ENCODE measurements at regions not wholly inside any gene's neighbourhood (a gene's known extent, or its start where the extent isn't known, plus 50 kb on each side); places are given as distances from the start of the nearest gene placed in this dataset.

DNA sequence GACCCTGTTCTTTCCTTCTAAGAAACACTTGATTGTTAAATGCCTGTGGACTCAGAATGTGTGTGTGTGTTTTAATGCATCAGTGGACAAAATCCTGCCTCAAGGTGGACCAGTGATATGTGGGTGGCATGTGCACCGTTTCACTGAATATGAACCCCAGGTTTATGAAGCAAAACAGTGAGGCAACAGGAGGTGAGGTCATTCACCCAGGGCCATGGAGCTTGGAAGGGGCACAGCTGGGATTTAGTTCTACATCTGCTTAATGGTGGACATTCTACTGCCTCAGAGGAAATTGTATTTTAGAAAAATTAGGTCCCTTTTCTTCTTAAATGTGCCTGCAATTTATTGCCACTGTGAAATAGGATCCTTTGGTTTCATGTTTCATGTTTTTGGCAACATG lies 549.5 kb upstream of the EEF2KMT start:
- in situ Hi-C loops (cut with MboI; ENCODE audit: low pct_unique_long_range_greater_than_20kb in 2 of 9, low sequenced_read_pairs in 9 of 9, unreplicated experiment in 9 of 9), result no loop called here
- ATAC-seq (replicated peaks in 6 of 8), result no peak
- Histone ChIP-seq H3K27ac (no peak overlapping the region), H3K4me3 (no peak overlapping the region), H3K4me1 (replicated peaks in 1 of 2) (peaks cover 0 to 34% of the 10 kb centered on the region in 2 donors)
- 0 to 67% (median 29%) methylated on average over 1 of the region's 1 CpG; no CpG with 5 or more reads in 5 of the 10 experiments for WGBS, 10 experiments

DNA sequence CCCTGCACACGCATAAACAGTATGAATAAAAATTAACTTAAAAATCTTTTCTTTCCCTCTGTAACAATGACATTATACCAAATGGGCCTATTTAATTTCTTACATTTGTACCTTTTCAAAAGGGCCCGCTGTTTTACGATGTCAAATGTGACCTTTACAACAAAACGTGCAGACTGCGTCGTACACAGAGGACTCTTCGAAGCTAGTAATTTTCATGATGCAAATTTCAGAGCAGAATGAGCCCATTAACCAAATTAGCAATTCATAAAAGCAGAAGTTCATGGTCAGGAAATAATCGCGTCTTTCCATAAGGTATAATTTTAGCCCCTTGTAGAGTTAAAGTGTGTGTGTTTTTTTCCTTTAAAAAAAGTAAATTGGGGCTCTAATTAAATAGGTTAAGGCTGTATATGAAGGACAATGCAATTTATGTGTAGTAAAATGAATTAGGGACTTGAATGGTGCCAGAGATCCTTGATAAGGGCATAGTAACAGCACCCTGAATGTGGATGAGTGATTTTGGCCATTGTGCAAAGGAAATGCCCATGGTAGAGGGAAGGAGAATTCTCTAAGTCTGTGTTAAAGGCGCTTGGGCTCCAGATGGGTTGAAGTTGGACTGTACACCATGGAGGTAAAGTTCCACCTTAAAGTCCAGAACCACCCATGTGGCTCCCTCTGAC lies 546.4 kb upstream of the EEF2KMT start:
- Histone ChIP-seq H3K27ac (no peak overlapping the region), H3K4me3 (no peak overlapping the region), H3K4me1 (replicated peaks in 1 of 2) (peaks cover 0 to 35% of the 10 kb centered on the region in 2 donors)
- ATAC-seq (replicated peaks in 6 of 8), result no peak
- 10 to 100% (median 76%) methylated on average over 2 to 10 of the region's 10 CpGs for WGBS, 10 experiments
- in situ Hi-C loops (cut with MboI; ENCODE audit: low pct_unique_long_range_greater_than_20kb in 2 of 9, low sequenced_read_pairs in 9 of 9, unreplicated experiment in 9 of 9), result no loop called here

DNA sequence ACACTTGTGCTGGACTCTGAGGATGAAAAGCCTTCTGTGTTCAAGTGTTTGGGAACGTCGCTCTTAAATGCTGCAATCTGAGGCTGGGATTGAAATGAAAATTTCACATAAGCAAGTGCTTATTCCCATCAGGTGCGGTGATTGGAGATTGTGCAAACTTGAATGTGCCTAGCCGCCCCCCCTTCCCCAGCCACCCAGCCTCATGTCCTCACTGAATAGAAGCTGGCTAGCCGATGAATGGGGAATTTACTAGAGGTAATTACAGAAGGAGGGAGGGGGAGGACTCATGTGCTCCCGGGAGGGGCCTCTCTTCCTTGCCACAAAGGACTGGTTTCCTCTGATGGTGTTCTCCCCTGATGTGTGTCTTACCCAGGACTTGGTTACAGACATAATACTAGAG lies 544.8 kb upstream of the EEF2KMT start:
- 0 to 80% (median 45%) methylated on average over 1 to 2 of the region's 6 CpGs; no CpG with 5 or more reads in 6 of the 10 experiments for whole genome bisulfite sequencing, 10 experiments
- Histone ChIP-seq H3K4me1 (replicated peaks in 1 of 2) (peaks cover 0 to 35% of the 10 kb centered on the region in 2 donors), H3K27ac (no peak overlapping the region), H3K4me3 (no peak overlapping the region)
- ATAC-seq (replicated peaks in 6 of 8), result peak in 2 of 8 experiments; percentile 71 to 77
- in situ Hi-C loops (cut with MboI; ENCODE audit: low pct_unique_long_range_greater_than_20kb in 2 of 9, low sequenced_read_pairs in 9 of 9, unreplicated experiment in 9 of 9), result no loop called here

DNA sequence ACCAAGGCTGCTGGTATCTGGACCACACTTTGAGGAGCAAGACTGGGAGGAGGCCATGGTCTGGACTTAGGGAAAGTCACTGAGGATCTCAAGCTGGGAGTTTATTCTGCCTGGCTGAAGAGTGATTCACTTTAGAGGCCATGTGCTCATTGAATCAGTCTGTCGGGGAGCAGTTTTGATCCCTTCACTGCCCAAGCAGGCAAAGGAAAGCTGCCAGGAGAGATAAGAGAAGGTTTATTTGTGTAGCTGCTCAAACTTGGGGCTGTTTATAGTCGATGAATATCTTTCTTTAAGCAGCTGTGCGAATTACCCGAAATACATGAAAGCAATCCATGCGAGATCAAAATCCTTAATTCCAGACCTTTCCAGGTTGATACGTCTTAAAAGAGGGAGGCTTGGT lies 544.4 kb upstream of the EEF2KMT start:
- Histone ChIP-seq H3K4me1 (replicated peaks in 1 of 2) (peaks cover 0 to 39% of the 10 kb centered on the region in 2 donors), H3K27ac (no peak overlapping the region), H3K4me3 (no peak overlapping the region)
- ATAC-seq (replicated peaks in 6 of 8), result no peak
- 33 to 100% (median 67%) methylated on average over 1 to 6 of the region's 6 CpGs for WGBS, 10 experiments
- in situ Hi-C loops (cut with MboI; ENCODE audit: low pct_unique_long_range_greater_than_20kb in 2 of 9, low sequenced_read_pairs in 9 of 9, unreplicated experiment in 9 of 9), result no loop called here

DNA sequence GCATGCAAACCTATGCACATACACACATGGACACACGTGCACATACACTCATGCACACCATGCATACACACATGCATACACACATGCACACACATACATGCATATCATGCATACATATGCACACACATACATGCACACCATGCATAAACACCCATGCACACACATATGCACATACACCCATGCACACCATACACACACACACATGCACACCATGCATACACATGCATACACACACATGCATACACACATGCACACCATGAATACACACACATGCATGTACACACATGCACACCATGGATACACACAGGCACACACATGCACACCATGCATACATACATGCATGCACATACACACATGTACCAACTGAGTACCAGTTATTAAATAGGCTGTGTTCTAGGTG lies 543.3 kb upstream of the EEF2KMT start:
- no peak for ATAC-seq (replicated peaks in 6 of 8)
- H3K4me3 ChIP-seq, result no peak overlapping the region
- WGBS, 10 experiments, result 71 to 100% methylated on average over 1 of the region's 1 CpG; no CpG with 5 or more reads in 8 of the 10 experiments
- H3K27ac ChIP-seq, result no peak overlapping the region
- H3K4me1 ChIP-seq (replicated peaks in 1 of 2), result peaks cover 0 to 43% of the 10 kb centered on the region in 2 donors
- in situ Hi-C loops (cut with MboI; ENCODE audit: low pct_unique_long_range_greater_than_20kb in 2 of 9, low sequenced_read_pairs in 9 of 9, unreplicated experiment in 9 of 9), result no loop called here

DNA sequence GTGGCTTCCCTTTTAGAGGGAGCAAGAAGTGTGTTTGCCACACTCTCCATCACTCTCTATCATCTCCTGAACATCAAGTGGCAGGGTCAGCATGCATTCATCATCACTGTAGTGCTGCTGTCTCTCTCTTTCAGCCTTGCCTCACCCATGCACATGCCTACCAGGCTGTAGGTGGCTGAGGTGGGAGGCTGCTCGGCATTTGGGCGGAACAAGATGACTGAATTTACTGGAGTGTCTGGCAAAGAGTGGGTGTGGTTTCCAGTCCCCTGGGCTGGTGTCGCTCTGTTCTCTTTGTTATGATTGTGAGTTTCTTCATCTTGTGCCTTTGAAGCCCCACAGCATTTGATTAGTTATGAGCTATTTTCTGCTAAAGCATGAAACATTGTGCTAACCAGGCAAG lies 541.9 kb upstream of the EEF2KMT start:
- 60 to 100% (median 80%) methylated on average over 1 to 3 of the region's 3 CpGs; no CpG with 5 or more reads in 3 of the 10 experiments for WGBS, 10 experiments
- peaks cover 0 to 43% of the 10 kb centered on the region in 2 donors for H3K4me1 ChIP-seq (replicated peaks in 1 of 2)
- no peak overlapping the region for H3K27ac ChIP-seq
- ATAC-seq (replicated peaks in 6 of 8), result no peak
- no peak overlapping the region for H3K4me3 ChIP-seq
- in situ Hi-C loops (cut with MboI; ENCODE audit: low pct_unique_long_range_greater_than_20kb in 2 of 9, low sequenced_read_pairs in 9 of 9, unreplicated experiment in 9 of 9), result no loop called here

DNA sequence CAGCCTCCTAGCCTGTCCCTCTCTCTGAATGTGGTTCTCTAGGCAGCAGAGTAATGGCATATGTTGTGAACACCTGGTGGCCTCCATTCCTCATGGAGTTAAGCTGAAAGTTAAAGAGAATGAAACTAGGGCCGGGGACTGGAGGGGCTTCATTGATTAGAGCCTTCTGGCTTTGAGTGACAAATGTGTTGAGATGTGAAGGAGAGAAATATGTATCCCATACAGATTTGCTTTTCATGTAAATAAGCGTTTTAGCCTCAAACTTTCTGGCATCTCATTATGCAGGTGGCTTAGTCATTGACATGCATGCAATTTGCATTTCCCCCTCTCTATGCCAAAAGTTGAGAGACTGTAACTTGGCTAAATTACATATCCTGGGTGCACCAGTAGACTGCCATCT lies 537.7 kb upstream of the EEF2KMT start:
- WGBS, 10 experiments, result 0 to 61% (median 31%) methylated on average over 1 to 2 of the region's 2 CpGs; no CpG with 5 or more reads in 2 of the 10 experiments

DNA sequence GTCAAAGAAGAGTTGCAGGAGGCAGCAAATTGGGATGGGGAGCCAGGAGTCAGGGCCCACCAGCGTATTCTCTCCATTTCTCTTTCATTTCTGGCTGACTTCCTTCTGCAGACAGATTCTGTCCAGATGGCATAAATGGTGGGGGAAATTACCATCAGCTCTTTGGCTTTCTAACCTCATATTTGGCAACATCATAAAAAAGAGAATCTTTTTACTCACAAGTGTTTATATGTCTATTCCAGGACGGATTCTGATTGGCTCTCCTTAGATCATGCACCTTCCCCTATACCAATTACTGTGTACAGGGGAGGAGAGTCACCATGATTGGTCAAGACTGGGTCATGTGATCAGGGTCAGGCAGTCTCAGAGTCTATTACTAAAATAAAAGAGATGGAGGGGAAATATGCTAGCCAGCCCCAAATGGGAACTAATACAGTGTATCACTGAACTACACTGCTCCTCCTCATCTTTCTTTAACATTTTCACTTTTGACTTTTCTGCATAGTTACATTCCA lies 537.1 kb upstream of the EEF2KMT start:
- no peak overlapping the region for H3K27ac ChIP-seq
- in situ Hi-C loops (cut with MboI; ENCODE audit: low pct_unique_long_range_greater_than_20kb in 2 of 9, low sequenced_read_pairs in 9 of 9, unreplicated experiment in 9 of 9), result no loop called here
- peaks cover 0 to 13% of the 10 kb centered on the region in 2 donors for H3K4me1 ChIP-seq (replicated peaks in 1 of 2)
- no peak for ATAC-seq (replicated peaks in 6 of 8)
- 0 to 100% (median 52%) methylated on average over 1 to 2 of the region's 2 CpGs; no CpG with 5 or more reads in 2 of the 10 experiments for WGBS, 10 experiments
- no peak overlapping the region for H3K4me3 ChIP-seq

More for the DNA sequence above, 537.7 kb upstream of the EEF2KMT start:
- Histone ChIP-seq H3K27ac (no peak overlapping the region), H3K4me1 (replicated peaks in 1 of 2) (peaks cover 0 to 19% of the 10 kb centered on the region in 2 donors), H3K4me3 (no peak overlapping the region)
- in situ Hi-C loops (cut with MboI; ENCODE audit: low pct_unique_long_range_greater_than_20kb in 2 of 9, low sequenced_read_pairs in 9 of 9, unreplicated experiment in 9 of 9), result no loop called here
- ATAC-seq (replicated peaks in 6 of 8), result no peak

DNA sequence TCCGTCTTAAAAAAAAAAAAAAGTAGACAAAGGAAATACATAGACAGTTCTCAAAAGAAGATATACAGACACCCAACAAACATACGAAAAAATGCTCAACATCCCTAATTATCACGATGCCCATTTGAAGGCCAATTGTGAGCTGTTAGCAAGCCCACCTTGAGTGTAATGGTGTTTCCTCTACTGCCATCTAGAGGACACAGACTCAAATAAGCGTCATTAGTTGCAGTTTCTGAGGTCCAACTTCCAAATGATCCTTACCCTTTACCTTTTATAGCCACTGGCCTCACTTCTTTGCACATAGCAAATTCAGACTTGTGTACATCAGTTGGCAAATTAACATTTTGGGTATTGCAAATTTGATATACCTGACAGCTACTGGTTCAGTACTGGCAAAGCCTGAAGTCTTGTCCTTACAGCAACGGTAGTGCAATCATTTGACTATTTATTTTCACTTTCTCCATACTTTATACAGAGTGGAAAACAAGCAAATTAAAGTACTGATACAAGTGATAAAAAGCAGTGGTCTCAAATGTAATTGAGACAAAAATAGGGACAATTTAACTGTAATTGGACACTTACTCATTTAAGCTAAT lies 536.3 kb upstream of the EEF2KMT start:
- Histone ChIP-seq H3K27ac (no peak overlapping the region), H3K4me3 (no peak overlapping the region), H3K4me1 (replicated peaks in 1 of 2) (peaks cover 0 to 8% of the 10 kb centered on the region in 2 donors)
- WGBS, 10 experiments, result 0 to 100% (median 26%) methylated on average over 1 to 4 of the region's 5 CpGs
- in situ Hi-C loops (cut with MboI; ENCODE audit: low pct_unique_long_range_greater_than_20kb in 2 of 9, low sequenced_read_pairs in 9 of 9, unreplicated experiment in 9 of 9), result no loop called here
- peak in 2 of 8 experiments; percentile 25 to 31 for ATAC-seq (replicated peaks in 6 of 8)

DNA sequence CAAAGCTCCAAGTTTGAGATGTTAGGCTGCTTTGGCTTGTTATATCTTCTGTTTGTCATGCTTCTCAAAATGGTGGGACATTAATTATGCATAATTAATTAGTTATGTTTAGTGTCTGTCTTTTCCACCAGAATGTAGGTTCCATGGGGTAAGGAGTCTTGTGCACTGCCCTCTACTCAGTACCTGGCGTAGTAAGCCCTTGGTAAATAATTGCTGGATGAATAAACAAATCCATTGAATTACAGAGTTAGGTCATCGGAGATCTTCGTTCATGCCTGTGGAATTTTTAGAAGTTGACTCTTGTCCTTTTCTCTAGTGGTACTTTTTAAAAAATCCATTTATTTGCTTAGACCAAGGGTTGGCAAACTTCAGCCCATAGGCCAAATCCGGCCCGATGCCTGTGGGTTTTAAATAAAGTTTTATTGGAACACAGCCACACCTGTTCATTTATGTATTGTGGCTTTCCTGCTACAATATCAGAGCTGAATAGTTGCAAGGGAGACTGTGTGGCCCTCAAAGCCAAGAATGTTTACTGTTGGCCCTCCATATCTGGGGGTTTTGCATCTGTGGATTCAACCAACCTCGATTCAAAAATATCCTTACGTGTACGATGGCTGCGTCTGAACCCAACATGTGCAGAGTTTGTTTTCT lies 524.8 kb upstream of the EEF2KMT start:
- Histone ChIP-seq H3K4me3 (no peak overlapping the region), H3K4me1 (replicated peaks in 1 of 2) (peaks cover 0 to 6% of the 10 kb centered on the region in 2 donors), H3K27ac (no peak overlapping the region)
- 19 to 100% (median 83%) methylated on average over 2 to 9 of the region's 9 CpGs; no CpG with 5 or more reads in 1 of the 10 experiments for WGBS, 10 experiments
- ATAC-seq (replicated peaks in 6 of 8), result no peak
- in situ Hi-C loops (cut with MboI; ENCODE audit: low pct_unique_long_range_greater_than_20kb in 2 of 9, low sequenced_read_pairs in 9 of 9, unreplicated experiment in 9 of 9), result loop anchor here in 3 of 9 experiments (25.0 kb wide), 2 partner anchors 110 to 385 kb away; no protein-coding TSS in a partner anchor

DNA sequence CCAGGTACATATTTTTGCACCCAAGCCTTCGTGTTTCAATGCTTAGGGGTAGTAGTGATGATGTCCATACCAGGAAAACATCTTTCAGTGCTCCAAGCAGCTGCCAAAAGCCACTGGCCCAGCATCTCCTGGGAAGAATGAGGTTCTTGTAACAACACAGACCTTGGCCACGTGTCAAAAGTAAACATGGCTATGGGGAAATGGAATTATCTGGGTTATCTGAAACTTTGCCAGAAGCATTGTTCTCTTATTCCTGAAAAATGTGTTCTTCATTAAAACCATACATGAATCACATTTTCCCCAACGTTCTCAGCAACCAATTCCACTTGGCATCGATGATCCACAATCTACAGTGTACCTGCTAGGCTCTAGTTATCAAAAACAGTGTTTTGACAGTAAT lies 524.2 kb upstream of the EEF2KMT start:
- no peak overlapping the region for H3K4me3 ChIP-seq
- in situ Hi-C loops (cut with MboI; ENCODE audit: low pct_unique_long_range_greater_than_20kb in 2 of 9, low sequenced_read_pairs in 9 of 9, unreplicated experiment in 9 of 9), result loop anchor here in 3 of 9 experiments (25.0 kb wide), 2 partner anchors 110 to 385 kb away; no protein-coding TSS in a partner anchor
- 0 to 93% (median 17%) methylated on average over 1 to 4 of the region's 4 CpGs; no CpG with 5 or more reads in 1 of the 10 experiments for WGBS, 10 experiments
- ATAC-seq (replicated peaks in 6 of 8), result no peak
- H3K4me1 ChIP-seq (replicated peaks in 1 of 2), result peaks cover 0 to 9% of the 10 kb centered on the region in 2 donors
- no peak overlapping the region for H3K27ac ChIP-seq

DNA sequence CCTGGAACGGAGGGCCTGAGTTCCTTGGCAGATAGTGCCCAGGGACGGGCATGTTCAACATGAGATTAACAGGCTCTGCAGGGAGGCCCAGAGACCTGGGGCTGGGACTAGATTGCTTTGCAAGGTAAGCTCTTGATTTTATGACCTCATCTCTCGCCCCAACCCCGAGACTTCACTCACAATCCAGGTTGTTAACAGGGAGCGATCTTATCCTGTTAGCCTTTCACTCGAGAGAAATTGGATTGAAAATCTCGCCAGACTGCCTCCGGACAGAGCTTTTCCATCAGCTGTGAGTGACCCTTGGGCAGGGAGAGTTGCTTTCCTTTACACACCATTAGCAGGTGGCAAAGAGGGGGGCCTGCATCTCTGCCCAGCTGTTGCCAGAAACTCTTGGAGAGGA lies 521.7 kb upstream of the EEF2KMT start:
- H3K27ac ChIP-seq, result no peak overlapping the region
- WGBS, 10 experiments, result 0 to 92% (median 80%) methylated on average over 1 to 8 of the region's 8 CpGs; no CpG with 5 or more reads in 3 of the 10 experiments
- peaks cover 0 to 9% of the 10 kb centered on the region in 2 donors for H3K4me1 ChIP-seq (replicated peaks in 1 of 2)
- no peak for ATAC-seq (replicated peaks in 6 of 8)
- in situ Hi-C loops (cut with MboI; ENCODE audit: low pct_unique_long_range_greater_than_20kb in 2 of 9, low sequenced_read_pairs in 9 of 9, unreplicated experiment in 9 of 9), result loop anchor here in 3 of 9 experiments (10.0 to 25.0 kb wide), 3 partner anchors 107 to 382 kb away; no protein-coding TSS in a partner anchor
- H3K4me3 ChIP-seq, result no peak overlapping the region

DNA sequence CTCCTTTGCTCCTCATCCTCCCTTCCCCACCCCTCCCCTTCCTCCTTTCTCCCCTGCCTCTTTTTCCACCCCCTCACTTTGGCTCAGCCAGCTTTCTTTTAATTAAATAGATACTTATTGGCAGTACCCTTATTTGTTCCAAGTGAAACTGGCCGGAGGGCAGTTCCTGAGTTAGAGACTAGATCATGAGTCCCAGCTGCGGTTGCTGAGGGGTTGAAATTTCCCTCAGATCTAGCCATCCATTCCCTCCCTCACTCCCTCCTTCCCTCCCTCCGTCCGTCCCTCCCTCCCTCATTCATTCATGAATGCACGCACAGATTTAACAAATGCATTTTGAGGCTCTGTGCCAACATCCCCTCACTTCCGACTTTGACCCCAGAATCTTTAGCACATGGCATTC lies 519.2 kb upstream of the EEF2KMT start:
- H3K4me3 ChIP-seq, result no peak overlapping the region
- no peak for ATAC-seq (replicated peaks in 6 of 8)
- WGBS, 10 experiments, result 0 to 80% (median 0%) methylated on average over 1 to 2 of the region's 6 CpGs; no CpG with 5 or more reads in 5 of the 10 experiments
- H3K4me1 ChIP-seq (replicated peaks in 1 of 2), result peaks cover 3 to 17% of the 10 kb centered on the region in 2 donors
- H3K27ac ChIP-seq, result no peak overlapping the region
- in situ Hi-C loops (cut with MboI; ENCODE audit: low pct_unique_long_range_greater_than_20kb in 2 of 9, low sequenced_read_pairs in 9 of 9, unreplicated experiment in 9 of 9), result loop anchor here in 3 of 9 experiments (10.0 to 25.0 kb wide), 3 partner anchors 105 to 380 kb away; no protein-coding TSS in a partner anchor

Measured in motor neuron (in vitro differentiated cells).